ENCODE measurements at regions not wholly inside any gene's neighbourhood (a gene's known extent, or its start where the extent isn't known, plus 50 kb on each side); places are given as distances from the start of the nearest gene placed in this dataset.

DNA sequence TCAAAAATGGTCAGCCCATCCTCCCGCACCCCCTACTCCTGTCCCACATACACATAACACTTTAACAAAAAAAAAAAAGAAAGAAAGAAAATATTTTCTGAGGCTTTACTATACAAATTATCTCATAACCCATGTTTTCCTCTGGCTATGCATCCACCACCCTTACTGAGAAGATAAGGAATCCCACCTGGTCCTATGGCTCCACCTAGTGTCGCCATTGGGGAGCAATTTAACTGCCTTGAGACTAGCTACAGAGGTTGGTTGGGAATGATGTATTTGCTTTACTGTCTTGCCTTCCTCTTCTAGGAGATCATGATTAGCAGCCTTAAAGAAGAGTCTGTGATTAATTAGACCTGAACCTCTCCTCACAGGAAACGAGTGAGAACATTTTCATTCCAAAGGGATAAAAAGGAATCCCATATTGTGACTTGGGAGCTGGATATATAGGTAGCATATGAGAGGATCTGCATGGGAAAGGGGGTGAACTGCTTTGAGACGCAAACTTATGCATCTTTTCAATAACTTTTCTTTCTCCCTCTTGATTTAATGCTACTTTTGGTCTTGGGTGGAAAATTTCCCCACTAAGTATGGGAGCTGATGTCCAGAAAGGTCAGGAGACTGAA lies 77.7 kb upstream of the SELENOP start:
- TF ChIP-seq, protein P1, sequence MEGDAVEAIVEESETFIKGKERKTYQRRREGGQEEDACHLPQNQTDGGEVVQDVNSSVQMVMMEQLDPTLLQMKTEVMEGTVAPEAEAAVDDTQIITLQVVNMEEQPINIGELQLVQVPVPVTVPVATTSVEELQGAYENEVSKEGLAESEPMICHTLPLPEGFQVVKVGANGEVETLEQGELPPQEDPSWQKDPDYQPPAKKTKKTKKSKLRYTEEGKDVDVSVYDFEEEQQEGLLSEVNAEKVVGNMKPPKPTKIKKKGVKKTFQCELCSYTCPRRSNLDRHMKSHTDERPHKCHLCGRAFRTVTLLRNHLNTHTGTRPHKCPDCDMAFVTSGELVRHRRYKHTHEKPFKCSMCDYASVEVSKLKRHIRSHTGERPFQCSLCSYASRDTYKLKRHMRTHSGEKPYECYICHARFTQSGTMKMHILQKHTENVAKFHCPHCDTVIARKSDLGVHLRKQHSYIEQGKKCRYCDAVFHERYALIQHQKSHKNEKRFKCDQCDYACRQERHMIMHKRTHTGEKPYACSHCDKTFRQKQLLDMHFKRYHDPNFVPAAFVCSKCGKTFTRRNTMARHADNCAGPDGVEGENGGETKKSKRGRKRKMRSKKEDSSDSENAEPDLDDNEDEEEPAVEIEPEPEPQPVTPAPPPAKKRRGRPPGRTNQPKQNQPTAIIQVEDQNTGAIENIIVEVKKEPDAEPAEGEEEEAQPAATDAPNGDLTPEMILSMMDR (conservative IDR thresholded peaks at IDR 0.05; ENCODE audit: low read depth, low read length): peak; percentile 93
- no peak for TF ChIP-seq EZH2 (IDR thresholded peaks at IDR 0.05; ENCODE audit: borderline replicate concordance, low read depth, low read length, poor library complexity, severe bottlenecking)
